Glomerular visceral epithelial cell (primary cell): ENCODE measurements at regions not wholly inside any gene's neighbourhood (a gene's known extent, or its start where the extent isn't known, plus 50 kb on each side); places are given as distances from the start of the nearest gene placed in this dataset.
"Not testable (repeated sequence)": the region's sequence is repeated elsewhere in the genome, so short reads cannot be mapped to it uniquely, and the experiment has no call there.

Experiments
- DNase-seq: peaks from one replicate; pipeline ENCODE4 v3.0.0-alpha.2; 2016; ENCODE audit errors: extremely low spot score

DNA sequence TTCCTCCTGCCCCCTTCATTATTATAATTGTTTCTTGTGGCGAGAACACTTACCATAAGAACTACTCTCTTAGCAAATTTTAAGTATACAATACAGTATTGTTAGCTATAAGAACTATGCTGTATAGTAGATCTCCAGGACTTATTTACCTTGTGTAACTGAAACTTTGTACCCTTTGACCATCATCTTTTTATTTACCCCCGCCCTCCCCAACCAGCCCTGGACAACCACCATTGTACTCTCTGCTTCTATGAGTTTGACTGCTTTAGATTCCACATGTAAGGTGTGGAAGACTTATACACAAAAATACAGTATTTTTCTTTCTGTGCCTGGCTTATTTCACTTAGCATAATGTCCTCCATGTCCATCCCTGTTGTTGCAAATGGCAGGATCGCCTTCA lies 161.1 kb downstream of the PHF8 start:
- DNase-seq, result no peak

DNA sequence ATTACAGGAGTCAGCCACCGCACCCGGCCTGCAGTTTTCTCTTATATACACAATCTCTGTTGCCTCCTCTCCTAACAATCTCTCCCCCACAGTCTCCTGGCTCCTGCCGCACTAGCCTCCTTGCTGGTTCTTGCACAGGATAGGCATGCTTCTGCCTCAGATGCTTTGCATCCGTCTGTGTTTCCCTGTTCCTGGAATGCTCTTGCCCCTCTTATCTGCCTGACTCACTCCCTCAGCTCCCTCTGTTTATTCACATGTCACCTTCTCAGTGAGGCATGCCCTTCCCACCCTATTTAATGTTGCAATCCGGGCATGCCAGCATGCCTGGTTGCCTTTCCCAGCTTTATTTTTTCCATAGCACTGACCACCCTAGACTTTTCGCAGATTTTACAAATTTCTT lies 161.9 kb downstream of the PHF8 start:
- peak; percentile 62 for DNase-seq

DNA sequence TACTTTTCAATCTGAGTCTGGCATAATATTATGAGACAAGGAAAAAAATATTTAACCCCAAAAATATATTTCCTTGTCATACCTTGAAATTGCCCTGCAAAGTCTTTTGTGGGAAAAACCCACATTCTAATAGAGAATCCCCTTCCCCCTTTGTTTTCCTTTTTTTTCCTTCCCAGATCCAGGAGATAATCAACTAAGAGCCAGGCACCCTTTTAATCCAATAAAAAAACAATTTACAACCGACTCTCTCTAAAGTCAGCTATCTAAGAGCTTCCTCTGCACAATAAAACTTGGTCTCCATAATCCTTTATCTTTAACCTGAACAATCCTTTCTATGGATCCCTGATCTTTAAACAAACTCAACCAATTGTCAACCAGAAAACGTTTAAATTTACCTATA lies 163.5 kb downstream of the PHF8 start:
- not testable (repeated sequence) for DNase-seq

DNA sequence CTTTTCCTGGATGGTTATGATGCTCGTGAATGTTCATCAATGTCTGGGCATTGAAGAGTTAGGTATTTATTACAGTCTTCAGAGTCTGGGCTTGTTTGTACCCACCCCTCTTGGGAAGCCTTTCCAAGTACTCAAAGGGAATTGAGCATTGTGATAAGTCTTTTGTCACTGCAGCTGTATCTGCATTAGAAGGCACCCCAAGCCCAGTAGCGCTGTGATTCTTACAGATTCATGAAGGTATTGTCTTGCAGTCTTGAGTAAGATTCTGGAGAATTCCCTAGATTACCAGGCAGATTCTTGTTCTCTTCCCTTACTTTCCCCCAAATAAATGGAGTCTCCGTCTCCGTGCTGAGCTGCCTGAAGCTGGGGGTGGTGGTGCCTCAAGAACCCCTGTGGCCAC lies 173.4 kb upstream of the HUWE1 start:
- DNase-seq, result no peak

DNA sequence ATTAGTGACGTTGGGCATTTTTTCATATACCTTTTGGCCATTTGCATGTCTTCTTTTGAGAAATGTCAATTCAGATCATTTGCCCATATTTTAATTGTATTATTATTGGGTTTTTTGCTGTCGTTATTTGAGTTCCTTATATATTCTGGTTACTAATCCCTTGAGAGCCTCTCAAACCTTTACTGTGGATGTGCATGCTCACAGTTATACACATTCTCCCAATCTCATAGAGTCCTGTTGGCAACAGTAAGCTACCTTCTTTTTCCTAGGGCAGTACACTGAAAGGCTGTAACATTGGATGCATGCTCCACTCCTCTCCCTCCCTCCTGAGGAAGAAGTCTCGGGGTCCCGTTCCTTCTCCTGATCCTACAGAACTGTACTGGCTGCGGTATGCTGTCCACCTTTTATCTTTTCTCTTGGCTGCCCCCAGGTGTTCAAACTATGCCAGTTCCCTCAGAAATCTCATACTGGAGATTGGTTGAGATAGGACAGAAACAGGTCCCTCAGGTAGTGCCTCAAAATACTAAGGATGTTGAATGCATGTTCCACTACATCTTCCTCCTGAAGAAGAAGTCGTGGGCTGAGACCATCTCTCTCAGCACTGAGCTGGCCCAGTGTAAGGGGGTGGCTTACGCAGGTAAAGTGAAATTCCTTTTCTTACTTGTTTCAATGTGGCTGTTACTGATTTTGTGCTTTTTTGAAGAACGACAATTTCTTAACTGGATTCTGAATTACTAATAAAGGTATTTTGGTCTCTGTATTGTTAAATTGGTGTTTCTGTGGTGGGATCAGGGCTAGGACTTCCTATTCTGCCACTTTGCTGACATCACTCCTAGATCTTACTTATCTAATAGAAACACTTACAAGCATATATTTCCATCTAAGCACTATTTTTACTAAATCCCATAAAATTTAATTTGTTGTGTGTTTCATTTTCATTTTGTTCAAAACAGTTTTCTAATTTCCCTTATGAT lies 145.4 kb upstream of the HUWE1 start:
- peak; percentile 30 for DNase-seq

DNA sequence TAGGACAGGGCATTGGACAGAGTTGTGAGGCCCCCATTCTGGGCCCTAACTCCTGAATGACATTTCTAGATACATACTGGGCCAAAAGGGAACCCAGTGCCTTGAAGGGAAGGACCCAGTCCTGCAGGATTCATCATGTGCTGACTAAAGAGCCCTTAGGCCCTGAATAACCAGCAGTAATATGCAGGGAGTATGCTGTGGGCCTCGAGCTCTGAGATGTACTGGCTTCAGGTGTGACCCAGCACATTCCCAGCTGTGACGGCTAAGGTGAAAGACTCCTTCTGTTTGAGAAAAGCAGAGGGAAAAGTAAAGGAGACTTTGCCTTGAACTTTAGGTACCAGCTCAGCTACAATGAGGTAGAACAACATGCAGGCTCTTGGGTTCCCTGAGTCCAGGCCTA lies 138.2 kb upstream of the HUWE1 start:
- DNase-seq, result no peak

DNA sequence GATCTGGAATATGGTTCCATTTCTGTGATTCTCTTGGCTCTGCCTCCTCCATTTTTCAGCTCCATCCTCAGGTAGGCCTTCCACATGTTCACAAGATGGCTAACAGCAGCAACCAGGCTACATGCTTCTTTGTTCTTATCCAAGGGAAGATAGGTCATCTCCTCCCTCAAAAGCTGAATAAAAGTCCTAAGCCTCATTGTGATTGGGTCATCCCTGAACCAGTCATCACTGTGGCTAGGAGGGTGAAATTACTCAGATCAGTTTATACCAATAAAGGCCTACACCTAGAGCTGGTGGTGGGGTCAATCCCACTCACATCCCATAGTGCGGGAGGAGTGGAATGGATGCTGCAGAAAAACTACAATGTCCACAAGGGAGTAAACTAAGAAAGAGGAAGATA lies 131.6 kb upstream of the HUWE1 start:
- DNase-seq, result not testable (repeated sequence)

DNA sequence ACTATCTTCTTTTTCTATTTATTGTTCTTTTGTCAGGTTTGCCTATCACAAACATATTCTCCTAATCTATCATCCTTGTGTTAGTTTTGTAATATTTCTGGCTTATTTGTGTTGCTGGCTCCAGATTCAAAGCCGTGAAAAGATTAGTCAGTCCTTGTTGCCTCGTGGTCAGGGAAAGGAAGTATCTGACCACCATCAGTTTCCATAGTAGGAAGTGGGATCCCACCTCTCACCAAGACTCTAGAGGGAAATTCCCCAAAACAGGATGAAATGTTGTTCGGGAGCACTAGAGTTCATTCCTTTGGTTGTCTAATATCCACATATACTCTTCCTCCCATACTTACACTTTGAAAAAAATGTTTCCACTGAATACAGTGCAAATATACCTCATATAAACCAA lies 131.0 kb upstream of the HUWE1 start:
- no peak for DNase-seq

DNA sequence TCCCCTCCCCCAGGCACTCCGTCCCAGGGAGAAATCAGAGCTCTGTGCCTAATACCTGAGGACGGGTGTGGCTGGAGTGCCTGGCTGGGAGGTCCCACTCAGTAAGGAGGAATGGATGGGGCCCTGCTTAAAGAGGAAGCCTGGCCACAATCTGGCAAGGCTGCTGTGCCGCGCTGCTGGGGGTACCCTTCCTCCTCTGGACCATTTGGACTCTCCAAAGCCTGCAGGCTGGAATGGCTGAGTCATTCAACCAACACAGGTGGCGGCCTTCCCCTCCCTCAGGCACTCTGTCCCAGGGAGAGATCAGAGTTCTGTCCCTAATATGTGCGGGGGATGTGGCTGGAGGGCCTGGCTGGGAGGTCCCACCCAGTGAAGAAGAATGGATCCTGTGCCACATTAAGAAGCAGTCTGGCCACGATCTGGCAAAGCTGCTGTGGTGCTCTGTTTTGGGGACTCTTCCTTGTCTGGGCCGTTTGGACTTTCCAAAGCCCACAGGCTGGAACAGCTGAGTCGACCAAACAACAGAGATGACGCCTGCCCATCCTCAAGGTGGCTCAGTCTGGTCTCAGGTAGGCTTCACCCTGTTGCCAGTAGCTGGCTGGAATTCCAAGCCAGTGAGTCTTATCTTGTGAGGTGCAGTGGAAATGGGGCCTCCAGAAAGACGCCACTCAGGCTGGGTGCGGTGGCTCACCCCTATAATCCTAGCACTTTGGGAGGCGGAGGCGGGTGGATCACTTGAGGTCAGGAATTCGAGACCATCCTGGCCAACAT lies 127.3 kb upstream of the HUWE1 start:
- DNase-seq, result no peak

DNA sequence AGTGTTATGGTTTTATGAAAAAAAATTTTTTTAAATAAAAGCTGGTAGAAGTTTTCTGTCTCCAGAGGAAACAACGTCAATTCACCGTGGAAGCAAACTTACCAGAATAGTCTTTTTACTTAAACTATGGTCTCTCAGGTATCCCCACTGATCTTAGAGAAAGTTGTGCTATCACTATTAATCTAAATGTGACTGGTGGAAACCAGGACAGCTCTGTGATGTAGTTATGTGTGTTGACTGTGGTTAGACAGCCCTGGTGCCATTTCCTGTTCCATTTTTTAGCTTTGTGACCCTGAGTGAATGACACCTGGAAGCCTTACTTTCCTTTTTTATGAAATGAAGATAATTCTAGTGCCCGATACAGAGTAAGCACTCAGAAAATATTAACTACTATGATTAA lies 111.8 kb upstream of the HUWE1 start:
- no peak for DNase-seq

DNA sequence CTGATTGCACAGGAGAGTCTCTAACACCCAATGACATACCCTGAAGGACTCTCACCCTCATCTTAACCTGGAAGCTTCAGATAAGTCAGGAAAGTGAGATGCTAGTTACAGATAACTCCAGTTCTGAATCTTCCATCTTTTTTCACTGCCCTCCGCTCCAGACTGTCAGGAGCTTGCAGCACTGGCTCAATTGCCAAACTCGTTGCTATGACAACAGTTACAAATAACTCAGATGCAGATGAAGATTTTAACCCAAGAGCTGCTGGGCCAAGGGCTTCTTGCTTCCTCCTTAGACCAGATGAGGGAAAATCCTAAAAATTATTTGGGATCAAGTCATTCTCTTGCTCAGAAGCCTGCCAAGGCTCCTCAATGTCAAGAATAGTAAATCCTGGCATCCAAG lies 109.1 kb upstream of the HUWE1 start:
- DNase-seq, result no peak

DNA sequence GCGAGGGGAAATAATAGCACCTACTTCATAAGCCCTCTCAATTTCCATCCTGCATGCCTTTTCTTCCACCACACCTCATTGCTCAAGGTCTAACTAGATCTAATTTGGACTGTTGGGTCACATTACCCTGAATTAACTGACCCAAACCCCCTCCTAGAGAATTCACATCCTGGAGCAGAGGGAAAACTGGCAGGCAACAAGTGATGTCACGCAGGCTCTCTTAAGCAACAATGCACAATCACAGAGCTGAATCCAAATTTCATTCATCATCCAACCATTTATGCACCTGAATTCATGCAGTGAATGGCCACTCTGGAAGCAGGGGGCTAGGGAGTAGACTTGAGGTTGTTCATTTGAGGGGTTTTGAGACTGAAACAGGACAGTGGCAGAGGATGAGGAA lies 107.7 kb upstream of the HUWE1 start:
- DNase-seq, result no peak

DNA sequence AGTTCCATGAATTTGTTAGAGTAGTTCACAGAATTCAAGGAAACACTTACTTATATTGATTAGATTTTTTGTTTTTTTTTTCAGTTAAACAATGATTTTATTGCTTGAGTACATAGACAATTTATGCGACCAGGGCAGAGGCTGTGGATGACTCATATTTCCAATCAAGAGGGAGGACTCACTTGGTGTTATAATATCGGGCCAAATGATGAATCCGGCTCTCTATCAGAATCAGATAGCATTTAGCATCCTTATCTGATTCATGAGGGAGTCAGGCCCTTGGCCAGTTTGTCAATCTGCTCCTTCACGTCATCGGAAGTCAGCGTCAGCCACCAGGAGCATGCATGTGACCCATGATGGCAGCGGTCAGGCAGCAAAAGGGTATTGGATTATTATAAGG lies 82.3 kb upstream of the HUWE1 start:
- DNase-seq, result no peak

DNA sequence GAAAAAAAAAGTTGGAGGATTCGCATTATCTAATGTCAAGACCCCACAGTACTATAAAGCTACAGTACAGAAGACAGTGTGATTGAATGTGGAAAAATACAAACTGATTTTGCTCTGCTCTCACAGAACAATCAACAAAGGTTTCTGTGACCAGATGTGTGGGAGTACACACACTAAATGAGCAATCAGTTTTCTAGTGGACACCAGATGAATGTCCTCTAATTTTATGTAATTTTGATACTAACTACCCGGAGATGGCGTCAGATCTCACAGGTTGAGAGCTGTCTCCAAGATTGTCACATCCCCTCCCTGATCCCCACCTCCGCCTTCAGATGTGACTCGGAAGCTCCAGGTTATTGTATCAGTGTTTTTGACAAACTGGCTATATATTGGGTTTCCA lies 81.9 kb upstream of the HUWE1 start:
- no peak for DNase-seq

DNA sequence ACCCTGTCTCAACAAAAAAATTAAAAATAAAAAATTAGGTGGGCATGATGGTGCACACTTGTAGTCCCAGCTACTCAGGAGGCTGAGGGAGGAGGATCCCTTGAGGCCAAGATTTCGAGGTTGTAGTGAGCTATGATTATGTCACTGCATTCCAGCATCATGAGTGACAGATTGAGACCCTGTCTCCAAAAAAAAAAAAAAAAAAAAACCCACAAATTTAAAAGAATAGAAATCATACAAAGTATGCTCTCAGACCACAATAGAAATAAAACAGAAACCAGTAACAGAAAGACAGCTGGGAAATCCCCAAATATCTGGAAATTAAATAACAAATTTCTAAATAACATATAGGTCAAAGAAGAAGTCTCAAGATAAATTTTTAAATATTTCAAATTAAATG lies 81.0 kb upstream of the HUWE1 start:
- no peak for DNase-seq

DNA sequence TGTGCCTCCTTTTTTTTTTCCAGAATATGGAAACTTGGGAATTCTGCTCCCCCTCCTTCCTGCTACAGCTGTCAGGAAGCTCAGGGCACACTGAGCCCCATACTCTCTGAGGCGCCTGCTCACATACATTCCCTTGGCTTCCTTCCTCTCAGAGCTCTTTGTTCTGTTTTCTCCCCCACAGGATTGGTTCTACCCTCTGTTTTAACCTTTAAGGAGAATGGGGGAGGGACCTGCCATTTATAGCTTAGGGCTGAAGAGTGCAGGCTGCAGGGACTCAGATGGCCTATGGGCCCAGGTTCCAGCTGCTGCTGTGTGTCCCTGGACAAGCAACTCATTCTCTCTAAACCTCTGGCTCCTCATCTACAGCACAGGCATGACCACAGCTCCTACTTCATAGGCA lies 70.7 kb upstream of the HUWE1 start:
- DNase-seq, result not testable (repeated sequence)

DNA sequence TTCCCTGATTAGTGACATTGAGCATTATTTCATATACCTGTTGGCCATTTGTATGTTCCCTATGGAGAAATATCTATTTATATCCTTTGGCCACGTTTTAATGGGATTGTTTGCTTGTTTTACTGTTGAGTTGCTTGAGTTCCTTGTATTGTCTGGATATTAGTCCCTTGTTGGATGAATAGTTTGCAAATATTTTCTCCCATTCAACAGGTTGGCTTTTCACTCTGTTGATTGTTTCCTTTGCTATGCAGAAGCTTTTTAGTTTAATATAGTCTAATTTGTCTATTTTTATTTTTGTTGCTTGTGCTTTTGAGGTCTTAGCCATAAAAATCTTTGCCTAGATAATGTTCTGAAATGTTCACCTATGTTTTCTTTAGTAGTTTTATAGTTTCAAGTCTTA lies 60.2 kb upstream of the HUWE1 start:
- no peak for DNase-seq

DNA sequence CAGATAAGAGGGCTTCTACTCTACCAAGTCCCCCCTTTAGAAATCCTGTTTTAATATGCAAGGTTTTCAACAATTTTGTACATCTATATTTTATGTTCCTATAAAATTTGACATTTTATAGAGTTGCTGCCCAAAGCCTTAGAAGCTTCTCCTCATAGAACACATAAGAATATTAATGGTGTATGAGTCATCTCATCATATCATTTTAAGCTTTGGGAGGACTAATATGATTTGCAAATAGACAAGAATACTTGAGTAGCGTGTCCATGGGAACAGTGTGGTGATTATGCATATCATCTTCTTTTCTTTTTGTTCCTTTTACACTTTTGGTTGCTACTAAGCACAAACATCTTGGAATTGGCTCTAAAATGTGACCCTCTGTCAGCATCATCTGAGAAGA lies 56.7 kb upstream of the HUWE1 start:
- no peak for DNase-seq

DNA sequence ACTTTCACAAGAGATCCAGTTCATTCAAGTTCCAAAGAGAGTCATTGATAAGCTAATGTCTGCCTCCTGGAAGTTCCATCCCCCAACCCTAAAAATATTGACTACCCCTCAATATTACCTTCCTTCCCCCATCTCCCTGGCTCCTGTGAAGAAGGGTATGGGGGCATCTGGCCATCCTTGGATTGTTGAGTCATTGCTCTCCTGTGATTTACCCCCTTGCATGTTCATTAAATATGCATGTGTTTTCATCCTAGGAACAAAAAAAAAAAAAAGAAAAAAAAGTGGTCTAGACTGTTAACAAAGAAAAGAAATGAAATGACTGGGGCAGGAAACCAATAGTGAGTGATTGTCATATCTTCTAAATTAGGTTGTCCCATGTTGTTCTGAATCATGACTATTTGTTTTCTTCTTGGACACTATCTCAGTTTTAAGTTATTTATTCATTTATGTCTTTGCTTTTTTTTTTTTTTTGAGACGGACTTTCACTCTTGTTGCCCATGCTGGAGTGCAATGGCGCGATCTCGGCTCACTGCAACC lies 51.9 kb upstream of the HUWE1 start:
- no peak for DNase-seq
